ENCODE measurements at regions not wholly inside any gene's neighbourhood (a gene's known extent, or its start where the extent isn't known, plus 50 kb on each side); places are given as distances from the start of the nearest gene placed in this dataset.
"Not testable (repeated sequence)": the region's sequence is repeated elsewhere in the genome, so short reads cannot be mapped to it uniquely, and the experiment has no call there.

DNA sequence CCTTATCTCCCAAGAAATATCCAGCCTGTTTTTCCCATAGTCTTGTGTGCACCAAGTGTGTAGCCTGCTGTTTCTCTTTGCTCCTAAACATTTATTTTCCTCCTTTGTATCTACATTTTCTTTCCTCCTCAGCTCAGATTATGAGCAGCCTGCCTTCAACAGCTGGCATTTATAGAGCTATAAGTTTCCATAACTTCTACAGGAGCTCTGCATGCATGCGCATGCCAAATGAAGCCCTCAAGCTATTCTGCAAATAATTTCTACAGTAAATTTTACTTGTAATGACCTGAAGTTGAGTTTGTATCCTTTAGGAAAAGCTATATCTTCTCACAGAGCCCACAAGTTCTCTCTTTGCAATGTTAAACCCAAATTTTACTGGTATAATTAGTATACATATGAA, 699.5 kb downstream of the CETN3 start:
- DNase-seq: no peak

GRCh38 chr5:89707891-89708290, 701.7 kb downstream of the CETN3 start:
- DNase-seq: no peak

GRCh38 chr5:89706731-89707130, 702.8 kb downstream of the CETN3 start:
- no peak for DNase-seq

- no peak for DNase-seq
Measured at GRCh38 chr5:89703817-89704216, 705.7 kb downstream of the CETN3 start.

GRCh38 chr5:89698028-89698427, 711.5 kb downstream of the CETN3 start:
- DNase-seq: no peak

- no peak for DNase-seq
Measured at GRCh38 chr5:89697581-89697980, 712.0 kb downstream of the CETN3 start.

DNA sequence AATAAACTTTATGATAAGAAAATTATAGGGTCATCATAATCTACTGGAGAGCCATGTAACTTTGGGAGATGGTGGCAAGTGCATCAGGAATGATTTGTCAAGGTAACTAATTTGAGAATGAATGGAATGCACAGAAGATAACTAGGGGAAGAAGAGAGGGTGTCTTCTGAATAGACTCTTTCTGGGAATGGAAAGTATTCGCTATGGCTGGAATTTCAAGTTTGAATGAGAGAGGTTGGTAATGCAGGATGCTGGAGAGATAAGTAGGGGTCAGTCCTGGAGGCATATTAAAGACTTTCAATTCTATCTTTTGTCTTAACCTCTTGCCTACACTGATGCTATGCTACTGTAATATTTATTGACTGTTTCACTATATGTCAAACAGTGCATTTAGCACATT, 714.2 kb downstream of the CETN3 start:
- DNase-seq: no peak

- DNase-seq: no peak
Measured at GRCh38 chr5:89694026-89694550, 715.5 kb downstream of the CETN3 start.

- DNase-seq: no peak
Measured at GRCh38 chr5:89690331-89690730, 719.2 kb downstream of the CETN3 start.

DNA sequence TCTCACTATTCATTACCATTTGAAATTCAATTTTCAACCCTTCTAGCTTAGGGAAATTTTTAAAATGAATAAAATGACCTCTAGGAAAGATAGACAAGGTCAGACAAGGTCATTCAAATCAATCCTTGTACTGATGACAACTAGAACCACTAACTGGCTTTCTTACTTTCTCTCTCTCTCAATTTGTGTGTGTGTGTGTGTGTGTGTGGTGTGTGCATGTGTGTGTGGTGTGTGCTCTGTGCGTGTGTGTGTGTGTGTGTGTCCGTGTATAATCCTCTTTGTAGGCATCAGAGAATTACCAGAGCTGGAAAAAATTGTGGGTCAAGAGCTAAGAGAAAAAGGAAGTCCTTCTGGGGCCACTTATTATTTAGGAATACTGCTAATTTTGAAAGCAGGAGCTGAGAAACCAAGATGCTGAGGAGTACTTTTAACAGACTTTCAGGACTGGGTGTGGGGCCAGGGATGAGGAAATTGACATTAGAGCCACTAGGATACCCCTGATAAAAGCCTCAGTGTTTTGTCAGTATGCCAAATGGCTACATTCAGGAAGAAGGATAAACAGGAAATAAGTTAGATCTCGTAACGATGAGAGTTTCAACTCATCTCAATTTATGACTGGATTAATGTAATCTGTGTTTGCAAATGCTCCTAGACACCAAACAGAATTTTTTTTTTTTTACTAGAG, 723.3 kb downstream of the CETN3 start:
- DNase-seq: no peak

GRCh38 chr5:89676634-89677033, 732.9 kb downstream of the CETN3 start:
- DNase-seq: no peak

DNA sequence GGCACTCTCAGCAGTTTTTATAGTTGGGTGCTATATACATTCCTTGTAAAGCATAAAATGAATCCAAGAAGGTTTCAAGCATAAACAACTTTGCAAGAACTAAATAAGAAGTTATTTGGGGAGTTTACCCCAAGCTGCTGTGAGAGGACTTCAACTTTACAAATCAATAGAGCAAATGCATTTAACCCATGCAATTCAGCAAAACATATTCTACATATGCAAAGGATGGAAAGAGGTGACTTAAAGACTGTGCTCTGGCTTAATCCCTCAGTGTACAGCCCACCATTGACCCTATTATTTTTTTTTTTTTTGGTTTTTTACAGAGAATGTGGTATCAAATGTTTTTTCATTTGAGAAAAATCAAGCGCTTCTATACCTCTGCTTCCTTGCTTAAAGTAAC, 736.5 kb downstream of the CETN3 start:
- no peak for DNase-seq

GRCh38 chr5:89668821-89669220, 740.7 kb downstream of the CETN3 start:
- no peak for DNase-seq

DNA sequence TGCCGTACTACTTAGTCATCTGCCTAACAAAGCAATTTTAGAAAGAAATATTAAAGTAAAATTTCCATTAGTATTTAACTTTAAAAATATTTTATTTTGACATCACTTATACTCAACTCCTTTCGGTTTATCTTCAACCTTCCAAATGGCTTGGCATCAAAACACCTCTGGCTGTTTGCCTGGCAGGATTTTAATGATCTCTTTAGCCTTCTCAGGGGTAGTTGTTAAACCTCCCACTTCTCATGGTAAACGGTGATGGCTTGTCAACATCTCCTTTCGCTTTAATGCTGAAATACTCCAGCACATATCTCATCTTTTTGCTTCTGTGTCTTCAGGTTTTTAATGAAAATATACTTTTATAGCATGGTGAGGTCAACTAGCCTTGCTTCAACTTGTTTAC, 747.1 kb downstream of the CETN3 start:
- no peak for DNase-seq

- DNase-seq: no peak
Measured at GRCh38 chr5:89638871-89639270, 755.9 kb upstream of the MEF2C start.

- DNase-seq: not testable (repeated sequence)
Measured at GRCh38 chr5:89634176-89634575, 751.2 kb upstream of the MEF2C start.

DNA sequence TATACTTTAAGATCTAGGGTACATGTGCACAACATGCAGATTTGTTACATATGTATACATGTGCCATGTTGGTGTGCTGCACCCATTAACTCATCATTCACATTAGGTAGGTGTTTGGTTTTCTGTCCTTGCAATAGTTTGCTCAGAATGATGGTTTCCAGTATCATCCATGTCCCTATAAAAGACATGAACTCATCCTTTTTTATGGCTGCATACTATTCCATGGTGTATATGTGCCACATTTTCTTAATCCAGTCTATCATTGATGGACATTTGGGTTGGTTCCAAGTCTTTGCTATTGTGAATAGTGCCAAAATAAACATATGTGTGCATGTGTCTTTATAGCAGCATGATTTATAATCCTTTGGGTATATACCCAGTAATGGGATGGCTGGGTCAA, 747.1 kb upstream of the MEF2C start:
- not testable (repeated sequence) for DNase-seq

DNA sequence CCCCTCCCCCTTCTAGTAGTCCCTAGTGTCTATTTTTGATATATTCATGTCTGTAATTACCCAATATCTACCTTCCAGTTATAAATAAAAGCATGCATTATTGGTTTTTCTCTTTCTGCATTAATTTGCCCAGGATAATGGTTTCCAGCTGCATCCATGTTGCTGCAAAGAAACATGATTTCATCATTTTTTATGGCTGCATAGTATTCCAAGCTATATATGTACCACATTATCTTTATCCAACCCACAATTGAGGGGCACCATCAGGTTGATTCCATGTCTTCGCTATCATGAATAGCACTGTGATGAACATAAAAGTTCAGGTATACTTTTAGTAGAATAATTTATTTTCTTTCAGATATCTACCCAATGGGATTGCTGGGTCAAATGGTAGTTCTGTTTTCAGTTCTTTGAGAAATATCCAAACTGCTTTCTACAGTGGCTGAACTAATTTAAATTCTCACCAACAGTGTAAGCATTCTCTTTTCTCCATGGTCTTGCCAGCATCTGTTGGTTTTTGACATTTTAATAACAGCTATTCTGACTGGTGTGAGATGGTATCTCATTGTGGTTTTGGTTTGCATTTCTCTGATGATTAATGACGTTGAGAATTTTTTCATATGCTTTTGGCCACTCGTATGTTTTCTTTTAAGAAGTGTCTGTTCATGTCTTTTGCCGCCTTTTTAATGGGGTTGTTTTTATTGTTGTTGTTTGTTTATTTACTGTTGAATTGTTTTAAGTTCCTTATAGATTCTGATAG, 746.1 kb upstream of the MEF2C start:
- DNase-seq: no peak

GRCh38 chr5:89615839-89616518, 733.0 kb upstream of the MEF2C start:
- no peak for DNase-seq

GRCh38 chr5:89613222-89613956, 730.4 kb upstream of the MEF2C start:
- no peak for DNase-seq

DNA sequence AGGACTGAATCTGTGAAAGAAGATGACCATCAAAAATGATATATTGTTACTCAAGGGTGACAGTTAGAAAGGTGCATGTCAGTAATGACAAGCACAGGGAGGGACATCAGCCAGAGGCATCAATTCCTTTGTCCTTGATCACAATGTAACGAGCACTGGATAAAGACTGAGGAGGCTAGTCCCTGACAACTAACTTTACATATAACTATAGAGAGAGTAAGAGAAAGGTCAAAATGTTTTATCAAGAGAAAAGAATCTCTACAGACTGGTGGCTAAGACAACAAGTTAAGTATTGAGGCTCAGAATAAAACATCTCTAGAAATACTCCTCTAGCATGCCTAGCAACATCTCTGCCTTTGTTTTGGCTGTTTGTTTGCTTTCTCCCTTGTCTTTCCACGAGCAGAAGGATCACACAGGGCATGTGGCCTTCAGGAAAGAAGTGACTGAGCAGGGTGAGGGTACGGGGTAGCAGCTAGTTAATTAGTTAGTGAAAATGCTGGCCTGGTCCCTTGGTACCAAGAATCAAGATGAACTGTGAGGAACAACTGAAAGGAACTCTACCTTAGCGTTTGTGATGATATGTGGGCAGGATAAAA, 724.1 kb upstream of the MEF2C start:
- no peak for DNase-seq

DNA sequence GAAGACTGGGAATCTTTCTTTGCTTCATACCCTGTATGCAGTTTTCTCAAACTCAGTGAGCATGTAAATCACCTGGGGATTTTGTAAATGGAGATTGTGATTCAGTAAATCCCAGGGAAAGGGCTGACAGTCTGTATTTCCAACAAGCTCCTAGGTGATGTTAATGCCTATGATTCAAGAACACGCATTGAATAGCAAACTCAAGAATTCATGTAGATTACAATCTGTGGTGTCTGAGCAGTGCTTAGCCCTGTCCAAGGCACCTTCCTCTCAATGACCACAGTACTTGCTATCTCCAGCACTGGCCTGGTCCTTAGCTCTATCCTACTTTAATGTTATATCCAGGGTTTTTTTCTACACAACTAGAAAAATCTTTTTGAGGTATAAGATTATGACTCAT, 721.4 kb upstream of the MEF2C start:
- no peak for DNase-seq

GRCh38 chr5:89601880-89602279, 718.9 kb upstream of the MEF2C start:
- DNase-seq: no peak
